PC-3 (cell line): ENCODE measurements at regions not wholly inside any gene's neighbourhood (a gene's known extent, or its start where the extent isn't known, plus 50 kb on each side); places are given as distances from the start of the nearest gene placed in this dataset.

Experiments used
- ATAC-seq: fragments of 200-7000 bp; cut with Tn5 transposase; 2 replicates; pipeline ENCODE4 v1.9.1; 2020; ENCODE audit warnings: mild to moderate bottlenecking, moderate library complexity
- BruUV-seq: library from RNA; stranded (reverse); fragments of 400-500 nt; replicated peaks from 2 replicates; lab custom pipeline; 2021; lab: Mats Ljungman, UMichigan
- CTCF ChIA-PET: fragments of 300-600 bp; sonication (Branson Sonifier 250); formaldehyde crosslinking; loops from one replicate; lab custom pipeline; 2022; ENCODE audit warnings: antibody characterized with exemption; lab: Charles Lee
- POLR2A ChIA-PET: fragments of 300-600 bp; sonication (Branson Sonifier 250); formaldehyde crosslinking; loops from one replicate; lab custom pipeline; 2022; ENCODE audit warnings: antibody characterized with exemption; ENCODE audit not compliant: unreplicated experiment; lab: Charles Lee
- DNase-seq: peaks from one replicate; pipeline ENCODE4 v3.0.0-alpha.2; 2015
- H2AFZ ChIP-seq: fragments of 300-600 bp; sonication (generic); 2 replicates; pipeline ENCODE4 v1.6.0; 2016; ENCODE audit warnings: antibody characterized with exemption, low read length
- H3F3A ChIP-seq: fragments of 300-600 bp; sonication (generic); one replicate; pipeline ENCODE4 v1.6.0; 2017; ENCODE audit warnings: antibody characterized with exemption, low read length, control low read depth, mild to moderate bottlenecking; ENCODE audit not compliant: unreplicated experiment
- H3K27ac ChIP-seq: fragments of 300-600 bp; sonication (generic); 2 replicates; pipeline ENCODE4 v1.5.1; 2016; ENCODE audit warnings: mild to moderate bottlenecking, low read length
- H3K27me3 ChIP-seq: fragments of 300-600 bp; sonication (generic); 2 replicates; pipeline ENCODE4 v1.6.1; 2016; ENCODE audit warnings: low read length, mixed read lengths
- H3K36me3 ChIP-seq: fragments of 300-600 bp; sonication (generic); 2 replicates; pipeline ENCODE4 v1.6.1; 2016; ENCODE audit warnings: low read depth, mixed run types, low read length, mixed read lengths
- H3K4me1 ChIP-seq: fragments of 300-600 bp; sonication (generic); 2 replicates; pipeline ENCODE4 v1.5.1; 2016; ENCODE audit warnings: low read length; ENCODE audit not compliant: insufficient read depth
- H3K4me2 ChIP-seq: fragments of 300-600 bp; sonication (generic); 2 replicates; pipeline ENCODE4 v1.6.0; 2016; ENCODE audit warnings: low read length
- H3K4me3 ChIP-seq: fragments of 300-600 bp; sonication (generic); 2 replicates; pipeline ENCODE4 v1.5.1; 2016; ENCODE audit warnings: mild to moderate bottlenecking, low read length, mixed read lengths
- H3K79me2 ChIP-seq: fragments of 300-600 bp; sonication (generic); 2 replicates; pipeline ENCODE4 v1.6.1; 2017; ENCODE audit warnings: low read length, mixed read lengths
- H3K9ac ChIP-seq: fragments of 300-600 bp; sonication (generic); 2 replicates; pipeline ENCODE4 v1.6.0; 2016; ENCODE audit warnings: mild to moderate bottlenecking, low read length
- H3K9me2 ChIP-seq: fragments of 300-600 bp; sonication (generic); replicated peaks from 2 replicates; pipeline ENCODE4 v1.6.1; 2016; ENCODE audit warnings: mixed run types, low read length, mixed read lengths
- H3K9me3 ChIP-seq: fragments of 300-600 bp; sonication (generic); 2 replicates; pipeline ENCODE4 v1.6.1; 2016; ENCODE audit warnings: low read length, mixed read lengths
- H4K20me1 ChIP-seq: fragments of 300-600 bp; sonication (generic); 2 replicates; pipeline ENCODE4 v1.6.1; 2016; ENCODE audit warnings: low read length, mixed read lengths
- CTCF ChIP-seq: fragments of 300-600 bp; sonication (generic); conservative IDR thresholded peaks from 2 replicates; pipeline ENCODE4 v1.5.1; 2017; ENCODE audit warnings: antibody characterized with exemption, low read depth, mild to moderate bottlenecking, low read length
- EZH2 ChIP-seq: fragments of 300-600 bp; sonication (generic); IDR thresholded peaks from one replicate; pipeline ENCODE4 v1.6.1; 2017; ENCODE audit warnings: antibody characterized with exemption, mild to moderate bottlenecking, low read length; ENCODE audit not compliant: unreplicated experiment
- EZH2phosphoT487 ChIP-seq: fragments of 300-600 bp; sonication (generic); IDR thresholded peaks from 2 replicates; pipeline ENCODE4 v1.6.1; 2018; ENCODE audit warnings: mild to moderate bottlenecking, antibody characterized with exemption, low read length, borderline replicate concordance
- intact Hi-C: fragments of 100-400 bp; cut with micrococcal nuclease; formaldehyde crosslinking; loops from 2 replicates; pipeline ENCODE4 v1.9.0; 2023

GRCh38 chr16:26668026-26668425 is 398.7 kb upstream of the C16orf82 start:
- no TSS peak for BruUV-seq
- ChIA-PET CTCF (no interaction called here), POLR2A (no interaction called here)

GRCh38 chr16:26672206-26672605 is 394.5 kb upstream of the C16orf82 start:
- Histone ChIP-seq H3K4me2 (no peak overlapping the region), H3K27me3 (no peaks in the 10 kb centered on the region), H2AFZ (no peak overlapping the region), H3K4me3 (no peak overlapping the region), H3K36me3 (no peaks in the 10 kb centered on the region), H3K79me2 (no peaks in the 10 kb centered on the region), H4K20me1 (no peaks in the 10 kb centered on the region), H3F3A (no peaks in the 10 kb centered on the region), H3K27ac (no peak overlapping the region), H3K4me1 (no peaks in the 10 kb centered on the region), H3K9ac (no peak overlapping the region), H3K9me3 (no peaks in the 10 kb centered on the region), H3K9me2 (no peaks in the 10 kb centered on the region)
- ATAC-seq (no peak), DNase-seq (no peak)
- TF ChIP-seq EZH2, result no peak
- TF ChIP-seq EZH2phosphoT487, result no peak
- no peak for TF ChIP-seq CTCF
- POLR2A ChIA-PET, result no interaction called here
- CTCF ChIA-PET, result no interaction called here
- intact Hi-C loops, result no loop called here
- BruUV-seq, result no TSS peak

More at GRCh38 chr16:26668026-26668425, 398.7 kb upstream of the C16orf82 start:
- intact Hi-C loops, result no loop called here
- H3K27ac ChIP-seq, result no peak overlapping the region
- no peaks in the 10 kb centered on the region for H4K20me1 ChIP-seq
- no peak for TF ChIP-seq CTCF
- DNase-seq (no peak), ATAC-seq (no peak)
- no peak overlapping the region for H3K4me3 ChIP-seq
- no peak overlapping the region for H2AFZ ChIP-seq
- H3K27me3 ChIP-seq, result 0 out of 2 replicates have a peak, but pooled peaks cover 4% of the 10 kb centered on the region
- no peaks in the 10 kb centered on the region for H3K9me3 ChIP-seq
- H3K36me3 ChIP-seq, result no peaks in the 10 kb centered on the region
- H3F3A ChIP-seq, result no peaks in the 10 kb centered on the region
- no peaks in the 10 kb centered on the region for H3K79me2 ChIP-seq
- no peaks in the 10 kb centered on the region for H3K9me2 ChIP-seq
- no peak overlapping the region for H3K9ac ChIP-seq
- no peaks in the 10 kb centered on the region for H3K4me1 ChIP-seq
- no peak overlapping the region for H3K4me2 ChIP-seq

- no peak overlapping the region for H3K9ac ChIP-seq
- ATAC-seq, result no peak
- no TSS peak for BruUV-seq
- no peak for DNase-seq
- H3K9me2 ChIP-seq, result no peaks in the 10 kb centered on the region
- no peaks in the 10 kb centered on the region for H3F3A ChIP-seq
- no peaks in the 10 kb centered on the region for H3K36me3 ChIP-seq
- ChIA-PET CTCF (no interaction called here), POLR2A (no interaction called here)
- no peaks in the 10 kb centered on the region for H4K20me1 ChIP-seq
- no peak overlapping the region for H3K27ac ChIP-seq
- H3K4me2 ChIP-seq, result no peak overlapping the region
- TF ChIP-seq EZH2 (no peak), CTCF (no peak), EZH2phosphoT487 (no peak)
- no peaks in the 10 kb centered on the region for H3K9me3 ChIP-seq
- no peaks in the 10 kb centered on the region for H3K4me1 ChIP-seq
- intact Hi-C loops, result no loop called here
- no peak overlapping the region for H2AFZ ChIP-seq
- no peak overlapping the region for H3K4me3 ChIP-seq
- no peaks in the 10 kb centered on the region for H3K79me2 ChIP-seq
- no peaks in the 10 kb centered on the region for H3K27me3 ChIP-seq
Observed at GRCh38 chr16:26673011-26673410, 393.7 kb upstream of the C16orf82 start.
